Endothelial cell (in vitro differentiated cells): ENCODE measurements at regions not wholly inside any gene's neighbourhood (a gene's known extent, or its start where the extent isn't known, plus 50 kb on each side); places are given as distances from the start of the nearest gene placed in this dataset.

Experiments used
- DNase-seq: peaks from one replicate; pipeline ENCODE4 v3.0.0; 2021; ENCODE audit warnings: low spot score
- H3K27ac Mint-ChIP-seq: one replicate; pipeline ENCODE4 v1.8.0; 2021; ENCODE audit warnings: mixed read lengths, inconsistent platforms; ENCODE audit not compliant: unreplicated experiment
- H3K27me3 Mint-ChIP-seq: one replicate; pipeline ENCODE4 v1.8.0; 2021; ENCODE audit warnings: mild to moderate bottlenecking, moderate library complexity, mixed read lengths, inconsistent platforms; ENCODE audit not compliant: unreplicated experiment
- H3K36me3 Mint-ChIP-seq: one replicate; pipeline ENCODE4 v1.8.0; 2021; ENCODE audit warnings: mild to moderate bottlenecking, low read depth, mixed read lengths, inconsistent platforms; ENCODE audit not compliant: unreplicated experiment
- H3K4me1 Mint-ChIP-seq: one replicate; pipeline ENCODE4 v1.8.0; 2021; ENCODE audit warnings: mild to moderate bottlenecking, mixed read lengths, inconsistent platforms; ENCODE audit not compliant: unreplicated experiment
- H3K4me3 Mint-ChIP-seq: one replicate; pipeline ENCODE4 v1.8.0; 2021; ENCODE audit warnings: mild to moderate bottlenecking, mixed read lengths, inconsistent platforms; ENCODE audit not compliant: unreplicated experiment
- H3K9me3 Mint-ChIP-seq: one replicate; pipeline ENCODE4 v1.8.0; 2021; ENCODE audit warnings: mixed read lengths, inconsistent platforms; ENCODE audit not compliant: unreplicated experiment
- CTCF ChIP-seq: fragments of 200-600 bp; sonication (generic); IDR thresholded peaks from one replicate; pipeline ENCODE4 v1.5.0; 2021; ENCODE audit warnings: antibody characterized with exemption; ENCODE audit not compliant: unreplicated experiment

DNA sequence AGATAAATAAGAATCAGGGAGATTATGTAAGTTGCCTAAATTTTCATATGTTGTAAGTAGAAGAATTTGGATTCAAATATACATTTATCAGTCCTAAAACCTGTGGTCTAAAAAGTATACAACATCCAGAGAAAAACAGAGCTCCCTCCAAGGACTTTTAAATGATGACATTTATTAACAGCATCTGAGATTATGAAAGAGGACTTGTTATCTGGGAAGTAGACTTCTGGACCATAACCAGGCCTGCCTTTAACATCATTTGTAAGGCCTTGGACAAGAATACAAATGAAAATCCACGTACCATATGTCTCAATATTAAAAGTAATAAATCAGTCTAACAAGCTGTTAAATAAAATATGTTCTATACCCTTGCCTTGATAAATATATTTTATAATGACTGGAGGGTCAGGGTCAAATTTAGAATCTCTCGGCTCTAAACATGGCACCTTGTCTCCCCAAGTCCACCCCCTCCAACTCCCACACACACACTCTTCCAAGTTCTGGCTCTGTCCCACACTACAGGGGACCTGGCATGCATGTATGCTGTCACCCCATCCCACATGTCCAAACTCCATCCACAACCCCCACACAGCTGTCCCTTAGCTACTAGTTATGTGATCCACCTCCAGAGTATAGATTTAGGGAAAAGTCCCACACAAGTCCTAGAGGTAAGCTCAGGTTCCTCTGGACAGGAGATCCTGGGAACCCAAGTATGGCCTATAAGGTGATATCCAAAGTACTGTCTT is 382.6 kb downstream of the CDH2 start:
- H3K36me3 Mint-ChIP-seq: no peaks in the 10 kb centered on the region
- H3K4me1 Mint-ChIP-seq: no peaks in the 10 kb centered on the region
- H3K9me3 Mint-ChIP-seq: no peaks in the 10 kb centered on the region
- DNase-seq: no peak
- no peak for TF ChIP-seq CTCF
- no peak overlapping the region for H3K27ac Mint-ChIP-seq
- peaks cover 3% of the 10 kb centered on the region for H3K27me3 Mint-ChIP-seq
- H3K4me3 Mint-ChIP-seq: no peak overlapping the region

DNA sequence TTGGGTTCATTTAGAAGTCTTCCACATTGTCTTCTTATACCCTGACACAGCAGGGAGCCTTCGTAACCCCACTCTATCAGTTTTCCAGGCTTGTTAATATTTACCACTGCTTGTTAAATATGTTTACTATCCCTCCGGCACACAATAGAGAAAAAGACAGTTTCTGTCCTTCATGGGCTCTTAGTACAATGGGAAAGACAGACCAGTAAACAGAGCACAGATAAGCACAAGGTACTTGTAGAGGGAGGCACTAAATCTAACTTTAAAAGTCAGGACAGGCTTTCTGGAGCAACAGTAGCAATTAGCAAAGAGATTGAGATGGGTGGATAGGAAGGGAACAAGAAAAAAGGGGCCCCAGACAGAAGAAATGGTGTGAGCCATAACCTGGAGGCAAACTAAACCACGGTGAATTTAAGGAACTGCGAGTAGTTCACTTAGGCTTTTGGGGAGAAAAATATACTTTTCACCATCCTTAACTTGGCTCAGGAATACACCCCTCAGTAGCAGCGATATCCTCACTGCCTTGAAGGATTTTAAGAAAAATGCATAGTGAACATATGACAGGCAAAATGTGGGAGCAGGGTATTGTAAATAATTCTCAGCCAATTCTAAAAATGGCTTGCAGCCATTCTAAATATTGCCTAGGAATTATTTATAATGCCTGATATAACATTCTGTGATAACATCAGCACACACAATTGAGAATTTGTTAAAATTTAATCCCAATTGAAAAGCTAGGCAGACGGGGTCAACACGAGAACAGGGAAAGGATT is 383.7 kb downstream of the CDH2 start:
- DNase-seq: no peak
- no peaks in the 10 kb centered on the region for H3K36me3 Mint-ChIP-seq
- H3K4me3 Mint-ChIP-seq: no peak overlapping the region
- H3K27ac Mint-ChIP-seq: no peak overlapping the region
- peaks cover 3% of the 10 kb centered on the region for H3K27me3 Mint-ChIP-seq
- no peaks in the 10 kb centered on the region for H3K4me1 Mint-ChIP-seq
- no peaks in the 10 kb centered on the region for H3K9me3 Mint-ChIP-seq
- TF ChIP-seq CTCF: no peak

- Mint-ChIP-seq H3K9me3 (no peaks in the 10 kb centered on the region), H3K27ac (no peak overlapping the region), H3K4me1 (peaks cover 10% of the 10 kb centered on the region), H3K4me3 (no peak overlapping the region), H3K36me3 (no peaks in the 10 kb centered on the region), H3K27me3 (peaks cover 3% of the 10 kb centered on the region)
- DNase-seq: no peak
- TF ChIP-seq CTCF: no peak
These were observed 387.5 kb downstream of the CDH2 start for GRCh38 chr18:27789406-27789805.

DNA sequence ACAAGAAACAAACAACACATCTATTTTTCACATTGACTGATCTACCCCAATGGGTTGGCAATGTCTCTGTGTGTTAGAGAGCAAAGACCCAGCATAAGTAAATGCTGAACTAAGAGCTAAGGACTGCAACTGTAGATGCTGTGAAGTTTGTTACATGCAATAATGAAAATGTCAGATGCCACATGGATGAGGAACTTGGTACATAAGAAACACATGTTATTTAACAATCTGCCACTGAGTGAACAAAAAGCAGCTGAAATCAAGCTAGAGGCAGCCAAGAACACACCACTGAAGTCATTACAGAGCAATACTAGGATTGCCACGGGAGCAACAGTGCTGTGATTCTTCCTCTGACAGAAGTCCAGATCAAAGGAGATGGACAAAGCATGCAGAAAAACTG is 389.4 kb downstream of the CDH2 start:
- TF ChIP-seq CTCF: no peak
- no peaks in the 10 kb centered on the region for H3K27me3 Mint-ChIP-seq
- H3K4me3 Mint-ChIP-seq: no peak overlapping the region
- DNase-seq: no peak
- H3K4me1 Mint-ChIP-seq: peaks cover 12% of the 10 kb centered on the region
- no peak overlapping the region for H3K27ac Mint-ChIP-seq
- no peaks in the 10 kb centered on the region for H3K9me3 Mint-ChIP-seq
- no peaks in the 10 kb centered on the region for H3K36me3 Mint-ChIP-seq
